GM12873 (cell line): ENCODE measurements at regions not wholly inside any gene's neighbourhood (a gene's known extent, or its start where the extent isn't known, plus 50 kb on each side); places are given as distances from the start of the nearest gene placed in this dataset.

ENCODE experiments used
- CTCF ChIP-seq: IDR thresholded peaks from 2 replicates; pipeline ENCODE4 v1.5.1; 2012; ENCODE audit warnings: low read depth, mild to moderate bottlenecking, moderate library complexity, low read length, control low read depth; ENCODE audit not compliant: insufficient read depth; ENCODE audit errors: missing control alignments

- TF ChIP-seq CTCF: no peak
Measured at GRCh38 chr2:4561196-4561595, 857.8 kb downstream of the DCDC2C start.

- no peak for TF ChIP-seq CTCF
Measured at GRCh38 chr2:4576075-4576474, 872.7 kb downstream of the DCDC2C start.

- no peak for TF ChIP-seq CTCF
Measured at GRCh38 chr2:4579977-4580376, 876.6 kb downstream of the DCDC2C start.

- no peak for TF ChIP-seq CTCF
Measured at GRCh38 chr2:4585057-4585635, 881.8 kb downstream of the DCDC2C start.

GRCh38 chr2:4588606-4589005, 885.2 kb downstream of the DCDC2C start:
- TF ChIP-seq CTCF: no peak

- no peak for TF ChIP-seq CTCF
Measured at GRCh38 chr2:4591261-4591660, 887.9 kb downstream of the DCDC2C start.

- no peak for TF ChIP-seq CTCF
Measured at GRCh38 chr2:4597400-4597799, 894.0 kb downstream of the DCDC2C start.
